DND-41 (cell line): ENCODE measurements at regions not wholly inside any gene's neighbourhood (a gene's known extent, or its start where the extent isn't known, plus 50 kb on each side); places are given as distances from the start of the nearest gene placed in this dataset.
A peak's percentile ranks its signal among the peaks of the same experiment; 100 is the strongest.

Experiments
- ATAC-seq: fragments of 200-7000 bp; cut with Tn5 transposase; 3 replicates; pipeline ENCODE4 v1.9.1; 2021; ENCODE audit warnings: low read depth; ENCODE audit not compliant: insufficient read depth
- DNase-seq: peaks from one replicate; pipeline ENCODE4 v3.0.0-alpha.2; 2020
- H2AFZ ChIP-seq: 2 replicates; pipeline ENCODE4 v1.6.0; 2012; ENCODE audit warnings: low read depth, low read length
- H3K27ac ChIP-seq: 2 replicates; pipeline ENCODE4 v1.5.1; 2012; ENCODE audit warnings: low read length, inconsistent platforms
- H3K27me3 ChIP-seq: fragments of 200-600 bp; sonication (generic); 2 replicates; pipeline ENCODE4 v1.6.0; 2012; ENCODE audit warnings: low read length, mild to moderate bottlenecking, inconsistent platforms; ENCODE audit not compliant: insufficient read depth, poor library complexity
- H3K36me3 ChIP-seq: 2 replicates; pipeline ENCODE4 v1.5.1; 2012; ENCODE audit warnings: low read length, inconsistent platforms; ENCODE audit not compliant: insufficient read depth
- H3K4me1 ChIP-seq: 2 replicates; pipeline ENCODE4 v1.5.1; 2012; ENCODE audit warnings: mild to moderate bottlenecking, low read length; ENCODE audit not compliant: insufficient read depth
- H3K4me2 ChIP-seq: 2 replicates; pipeline ENCODE4 v1.6.0; 2012; ENCODE audit warnings: mild to moderate bottlenecking, moderate library complexity, low read length, inconsistent platforms; ENCODE audit not compliant: insufficient read depth
- H3K4me3 ChIP-seq, 2 experiments: fragments of 200-600 bp in 1 of 2; shearing (Covaris generic) in 1 of 2; 2 replicates each; pipeline ENCODE4 v1.5.1; 2012 to 2016; ENCODE audit warnings: inconsistent platforms in 2 of 2, low read length in 2 of 2, mild to moderate bottlenecking in 2 of 2, low read depth in 1 of 2, moderate library complexity in 1 of 2
- H3K79me2 ChIP-seq: 2 replicates; pipeline ENCODE4 v1.6.0; 2012; ENCODE audit warnings: low read length, inconsistent platforms; ENCODE audit not compliant: insufficient read depth
- H3K9ac ChIP-seq: 2 replicates; pipeline ENCODE4 v1.6.0; 2012; ENCODE audit warnings: low read depth, mild to moderate bottlenecking, inconsistent platforms, low read length, moderate library complexity
- H3K9me3 ChIP-seq: 2 replicates; pipeline ENCODE4 v1.5.1; 2012; ENCODE audit warnings: low read length, moderate library complexity, mild to moderate bottlenecking, inconsistent platforms; ENCODE audit not compliant: insufficient read depth, severe bottlenecking
- H4K20me1 ChIP-seq: 2 replicates; pipeline ENCODE4 v1.6.0; 2012; ENCODE audit warnings: low read length; ENCODE audit not compliant: insufficient read depth
- EZH2 ChIP-seq: IDR thresholded peaks from 3 replicates; pipeline ENCODE4 v1.6.1; 2012; ENCODE audit warnings: borderline replicate concordance, low read depth, mild to moderate bottlenecking, moderate library complexity, low read length, inconsistent platforms; ENCODE audit not compliant: severe bottlenecking
- TF ChIP-seq, protein P1 (sequence below): IDR thresholded peaks from 2 replicates; pipeline ENCODE4 v1.5.1; 2012; ENCODE audit warnings: borderline replicate concordance, low read length, moderate library complexity, mild to moderate bottlenecking; ENCODE audit not compliant: poor library complexity, severe bottlenecking; ENCODE audit errors: extremely low read depth

DNA sequence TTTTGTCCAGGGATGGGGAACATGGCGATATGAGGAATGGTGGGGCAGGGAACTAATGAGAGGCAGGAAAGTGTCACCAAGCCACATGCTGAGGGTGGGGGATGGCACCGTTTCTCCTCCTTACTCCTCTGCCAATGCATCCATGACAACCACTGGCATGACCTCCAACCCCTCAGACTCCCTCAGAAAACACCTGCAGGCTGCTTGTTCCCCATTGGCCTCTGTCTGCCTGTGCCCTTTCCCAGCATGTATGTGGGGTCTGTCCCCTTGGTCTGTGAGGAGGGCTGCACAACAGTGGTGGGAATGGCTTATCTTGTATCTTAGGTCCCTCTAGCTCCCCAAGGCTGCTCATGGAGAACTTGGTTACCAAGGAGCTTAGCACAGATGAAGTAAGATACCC, 137.2 kb upstream of the NGF start:
- no peak for DNase-seq
- H3K9ac ChIP-seq, result no peak overlapping the region
- H3K79me2 ChIP-seq, result no peaks in the 10 kb centered on the region
- H3K4me3 ChIP-seq, result no peak overlapping the region
- no peaks in the 10 kb centered on the region for H3K4me1 ChIP-seq
- ATAC-seq, result no peak
- no peak overlapping the region for H3K4me2 ChIP-seq
- no peaks in the 10 kb centered on the region for H3K36me3 ChIP-seq
- no peaks in the 10 kb centered on the region for H3K9me3 ChIP-seq
- H3K27ac ChIP-seq, result no peak overlapping the region
- no peaks in the 10 kb centered on the region for H4K20me1 ChIP-seq
- TF ChIP-seq EZH2, result no peak
- TF ChIP-seq, protein P1, sequence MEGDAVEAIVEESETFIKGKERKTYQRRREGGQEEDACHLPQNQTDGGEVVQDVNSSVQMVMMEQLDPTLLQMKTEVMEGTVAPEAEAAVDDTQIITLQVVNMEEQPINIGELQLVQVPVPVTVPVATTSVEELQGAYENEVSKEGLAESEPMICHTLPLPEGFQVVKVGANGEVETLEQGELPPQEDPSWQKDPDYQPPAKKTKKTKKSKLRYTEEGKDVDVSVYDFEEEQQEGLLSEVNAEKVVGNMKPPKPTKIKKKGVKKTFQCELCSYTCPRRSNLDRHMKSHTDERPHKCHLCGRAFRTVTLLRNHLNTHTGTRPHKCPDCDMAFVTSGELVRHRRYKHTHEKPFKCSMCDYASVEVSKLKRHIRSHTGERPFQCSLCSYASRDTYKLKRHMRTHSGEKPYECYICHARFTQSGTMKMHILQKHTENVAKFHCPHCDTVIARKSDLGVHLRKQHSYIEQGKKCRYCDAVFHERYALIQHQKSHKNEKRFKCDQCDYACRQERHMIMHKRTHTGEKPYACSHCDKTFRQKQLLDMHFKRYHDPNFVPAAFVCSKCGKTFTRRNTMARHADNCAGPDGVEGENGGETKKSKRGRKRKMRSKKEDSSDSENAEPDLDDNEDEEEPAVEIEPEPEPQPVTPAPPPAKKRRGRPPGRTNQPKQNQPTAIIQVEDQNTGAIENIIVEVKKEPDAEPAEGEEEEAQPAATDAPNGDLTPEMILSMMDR, result no peak
- H2AFZ ChIP-seq, result no peak overlapping the region
- H3K27me3 ChIP-seq, result peaks cover 7% of the 10 kb centered on the region

DNA sequence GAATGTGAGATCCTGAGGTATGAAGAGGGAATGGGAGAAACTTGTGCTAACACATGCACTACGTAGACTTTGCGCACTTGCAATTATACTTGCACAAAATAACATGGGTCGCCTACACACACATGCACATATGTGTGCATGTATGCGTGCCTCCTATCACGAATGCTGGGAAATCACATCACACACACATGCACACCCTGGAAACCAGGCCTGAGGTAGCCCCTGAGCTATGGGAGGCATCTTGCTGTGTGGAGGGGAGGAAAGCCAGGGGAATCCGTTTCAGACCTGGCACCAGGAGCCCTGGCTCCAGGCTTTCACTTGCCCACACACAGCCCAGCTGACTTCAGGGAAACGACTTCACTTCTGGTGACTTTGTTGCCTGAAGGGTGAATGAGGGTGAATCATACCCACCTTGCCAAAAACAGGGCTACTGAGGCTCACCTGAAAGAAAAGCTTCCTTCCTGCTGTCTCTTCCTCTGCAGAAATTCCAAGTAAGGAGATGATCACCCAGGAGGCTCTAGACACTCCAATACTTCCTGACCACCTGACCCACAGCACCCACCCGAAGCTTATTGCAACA, 136.0 kb upstream of the NGF start:
- no peak for ATAC-seq

DNA sequence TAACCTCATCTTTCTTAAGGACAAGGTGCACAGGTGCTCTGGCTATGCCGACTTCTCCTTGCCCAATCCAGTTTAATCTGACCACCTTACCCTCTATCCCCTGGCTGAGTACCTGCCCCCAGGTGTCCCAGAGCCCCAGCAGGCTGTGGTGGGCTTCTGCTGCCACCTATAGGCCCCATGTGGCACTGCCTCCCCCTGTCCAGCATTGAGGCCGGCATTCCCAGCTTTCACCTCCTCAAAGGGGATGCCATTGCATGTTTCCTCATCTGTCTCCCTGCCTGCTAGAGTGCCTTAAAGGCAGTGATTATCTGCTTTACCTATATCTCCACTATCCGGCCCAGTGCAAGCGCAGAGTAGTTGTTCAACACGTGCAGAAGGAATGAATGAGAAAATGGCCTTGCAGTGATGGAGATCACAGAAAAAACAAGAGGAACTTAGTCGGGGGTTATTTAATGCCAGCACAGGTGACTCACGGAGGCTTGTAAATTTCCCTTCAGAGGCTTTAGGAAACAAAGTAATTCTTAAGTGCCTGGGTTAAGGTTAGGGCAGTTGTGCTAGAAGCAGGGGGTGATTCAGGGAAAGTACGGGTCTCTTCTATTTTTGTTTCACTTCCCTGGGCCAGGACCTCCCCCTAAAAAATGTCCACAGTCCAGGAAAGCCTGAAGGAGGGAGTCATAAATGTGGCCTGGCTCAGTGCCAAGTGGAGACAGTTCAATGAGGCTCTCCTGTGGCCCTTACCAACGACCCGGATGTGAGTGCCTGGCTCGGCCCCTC, 131.8 kb upstream of the NGF start:
- H3K4me3 ChIP-seq, result no peak overlapping the region
- no peak overlapping the region for H2AFZ ChIP-seq
- H3K4me1 ChIP-seq, result no peaks in the 10 kb centered on the region
- H3K9ac ChIP-seq, result no peak overlapping the region
- H3K36me3 ChIP-seq, result no peaks in the 10 kb centered on the region
- no peaks in the 10 kb centered on the region for H3K9me3 ChIP-seq
- peak; percentile 62; the same call in 2 of the 3 replicates for ATAC-seq
- no peak overlapping the region for H3K4me2 ChIP-seq
- H3K79me2 ChIP-seq, result no peaks in the 10 kb centered on the region
- peaks cover 6% of the 10 kb centered on the region for H3K27me3 ChIP-seq
- TF ChIP-seq, protein P1, result peak; percentile 83
- no peak for TF ChIP-seq EZH2
- no peak overlapping the region for H3K27ac ChIP-seq
- DNase-seq, result peak; percentile 20
- H4K20me1 ChIP-seq, result no peaks in the 10 kb centered on the region

More for the DNA sequence above, 136.0 kb upstream of the NGF start:
- no peak overlapping the region for H3K27ac ChIP-seq
- TF ChIP-seq, protein P1, result no peak
- no peak for TF ChIP-seq EZH2
- no peaks in the 10 kb centered on the region for H4K20me1 ChIP-seq
- no peaks in the 10 kb centered on the region for H3K79me2 ChIP-seq
- DNase-seq, result no peak
- H3K36me3 ChIP-seq, result no peaks in the 10 kb centered on the region
- H3K9ac ChIP-seq, result no peak overlapping the region
- no peaks in the 10 kb centered on the region for H3K4me1 ChIP-seq
- no peaks in the 10 kb centered on the region for H3K9me3 ChIP-seq
- H3K27me3 ChIP-seq, result peaks cover 7% of the 10 kb centered on the region
- H3K4me2 ChIP-seq, result no peak overlapping the region
- H3K4me3 ChIP-seq, result no peak overlapping the region
- no peak overlapping the region for H2AFZ ChIP-seq
